OCI-LY7 (cell line): ENCODE measurements at regions not wholly inside any gene's neighbourhood (a gene's known extent, or its start where the extent isn't known, plus 50 kb on each side); places are given as distances from the start of the nearest gene placed in this dataset.

Experiments
- CTCF ChIP-seq: fragments of 200-600 bp; sonication (generic); conservative IDR thresholded peaks from 2 replicates; pipeline ENCODE4 v1.5.1; 2014; ENCODE audit warnings: mild to moderate bottlenecking, antibody characterized with exemption, low read length, moderate library complexity, mixed read lengths
- EZH2phosphoT487 ChIP-seq: fragments of 200-600 bp; sonication (generic); IDR thresholded peaks from 2 replicates; pipeline ENCODE4 v1.6.1; 2018; ENCODE audit warnings: low read depth, borderline replicate concordance, mild to moderate bottlenecking, mixed run types, antibody characterized with exemption, low read length, moderate library complexity, mixed read lengths

- TF ChIP-seq CTCF (no peak), EZH2phosphoT487 (no peak)
Observed at GRCh38 chr3:73694983-73695757, 70.4 kb upstream of the PDZRN3 start.
